PC-9 (cell line): ENCODE measurements at regions not wholly inside any gene's neighbourhood (a gene's known extent, or its start where the extent isn't known, plus 50 kb on each side); places are given as distances from the start of the nearest gene placed in this dataset.

Source experiments
- BruUV-seq: library from RNA; stranded (reverse); fragments of 400-500 nt; replicated peaks from 2 replicates; lab custom pipeline; 2021; lab: Mats Ljungman, UMichigan
- CTCF ChIA-PET: fragments of 300-600 bp; sonication (Branson Sonifier 250); formaldehyde crosslinking; loops from one replicate; lab custom pipeline; 2022; ENCODE audit warnings: antibody characterized with exemption; lab: Charles Lee
- POLR2A ChIA-PET: fragments of 300-600 bp; sonication (Branson Sonifier 250); formaldehyde crosslinking; loops from one replicate; lab custom pipeline; 2022; ENCODE audit warnings: antibody characterized with exemption; ENCODE audit not compliant: unreplicated experiment; lab: Charles Lee
- DNase-seq, 2 experiments: peaks; one replicate each; pipeline versions ENCODE4 v3.0.0 to v3.0.0-alpha.2; 2015 to 2022; ENCODE audit warnings: mixed read lengths in 1 of 2
- H2AFZ ChIP-seq: fragments of 200-600 bp; sonication (generic); 2 replicates; pipeline ENCODE4 v1.8.1; 2017; ENCODE audit warnings: antibody characterized with exemption
- H3F3A ChIP-seq: fragments of 200-600 bp; sonication (generic); 2 replicates; pipeline ENCODE4 v1.8.1; 2017; ENCODE audit warnings: antibody characterized with exemption, mild to moderate bottlenecking, low read depth; ENCODE audit not compliant: insufficient read depth
- H3K27ac ChIP-seq: fragments of 200-600 bp; sonication (generic); 2 replicates; pipeline ENCODE4 v1.6.1; 2016; ENCODE audit warnings: mixed run types
- H3K27me3 ChIP-seq: fragments of 200-600 bp; sonication (generic); 2 replicates; pipeline ENCODE4 v1.6.1; 2016; ENCODE audit warnings: low read depth, mixed run types; ENCODE audit not compliant: insufficient read depth
- H3K36me3 ChIP-seq: fragments of 200-600 bp; sonication (generic); 2 replicates; pipeline ENCODE4 v1.6.1; 2016; ENCODE audit warnings: low read depth, mixed run types
- H3K4me1 ChIP-seq: fragments of 200-600 bp; sonication (generic); replicated peaks from 2 replicates; pipeline ENCODE4 v1.6.1; 2016; ENCODE audit warnings: mixed run types; ENCODE audit not compliant: insufficient read depth
- H3K4me2 ChIP-seq: fragments of 200-600 bp; sonication (generic); 2 replicates; pipeline ENCODE4 v1.6.1; 2017; ENCODE audit warnings: mixed run types
- H3K4me3 ChIP-seq: fragments of 200-600 bp; sonication (generic); 2 replicates; pipeline ENCODE4 v1.6.1; 2016; ENCODE audit warnings: mixed run types
- H3K79me2 ChIP-seq: fragments of 200-600 bp; sonication (generic); 2 replicates; pipeline ENCODE4 v1.6.1; 2017; ENCODE audit warnings: low read depth, mixed run types
- H3K9me2 ChIP-seq: fragments of 200-600 bp; sonication (generic); 2 replicates; pipeline ENCODE4 v1.8.1; 2017; ENCODE audit warnings: mild to moderate bottlenecking; ENCODE audit not compliant: insufficient read depth
- H3K9me3 ChIP-seq: fragments of 200-600 bp; sonication (generic); 2 replicates; pipeline ENCODE4 v1.8.1; 2016; ENCODE audit warnings: low read depth; ENCODE audit not compliant: insufficient read depth
- H4K20me1 ChIP-seq: fragments of 200-600 bp; sonication (generic); 2 replicates; pipeline ENCODE4 v1.8.1; 2017; ENCODE audit not compliant: insufficient read depth
- EZH2 ChIP-seq: fragments of 200-600 bp; sonication (generic); IDR thresholded peaks from 2 replicates; pipeline ENCODE4 v1.8.0; 2017; ENCODE audit warnings: antibody characterized with exemption, low read depth
- intact Hi-C: fragments of 100-400 bp; cut with micrococcal nuclease; formaldehyde crosslinking; loops from one replicate; pipeline ENCODE4 v1.10.0; 2022; ENCODE audit not compliant: unreplicated experiment
- TF ChIP-seq, protein P1 (sequence below): fragments of 200-600 bp; sonication (generic); conservative IDR thresholded peaks from 2 replicates; pipeline ENCODE4 v1.6.1; 2017; ENCODE audit warnings: mixed run types, antibody characterized with exemption, mild to moderate bottlenecking, moderate library complexity

DNA sequence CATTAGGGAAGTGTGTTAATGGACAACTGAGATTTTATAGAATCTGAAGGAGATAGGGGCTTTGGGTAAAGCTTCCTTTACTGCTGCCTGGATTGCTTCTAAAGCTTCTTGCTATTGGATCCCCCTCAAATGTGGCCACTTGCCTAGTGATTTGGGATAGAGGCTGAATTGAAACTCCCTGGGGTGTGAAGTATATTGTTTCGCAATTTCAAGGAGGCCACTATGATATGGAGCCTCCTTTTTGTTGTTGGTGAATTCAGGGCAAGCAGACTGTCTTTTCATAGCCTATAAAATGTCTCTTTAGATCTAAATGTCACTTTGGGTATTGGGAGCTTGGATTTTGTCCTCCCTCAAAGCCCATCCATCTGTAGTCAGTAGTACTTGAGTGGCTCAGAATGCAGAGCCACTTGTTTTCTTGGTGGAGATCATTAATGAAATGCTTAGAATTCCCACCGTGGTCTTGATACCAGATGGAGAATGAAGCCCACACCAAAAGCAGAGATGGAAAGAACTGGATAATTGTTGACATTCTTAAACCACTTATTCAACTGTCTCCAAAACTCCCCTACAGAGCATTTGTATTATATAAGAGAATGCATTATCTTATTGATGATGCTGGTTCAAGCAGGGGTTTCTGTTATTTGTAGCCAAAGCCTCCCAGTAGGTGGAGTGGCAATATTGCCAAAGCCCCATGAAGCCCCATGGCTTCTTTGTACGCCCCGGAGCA lies 144.3 kb upstream of the KCNE2 start:
- H3K27ac ChIP-seq = no peak overlapping the region
- no peak for TF ChIP-seq EZH2
- TF ChIP-seq, protein P1, sequence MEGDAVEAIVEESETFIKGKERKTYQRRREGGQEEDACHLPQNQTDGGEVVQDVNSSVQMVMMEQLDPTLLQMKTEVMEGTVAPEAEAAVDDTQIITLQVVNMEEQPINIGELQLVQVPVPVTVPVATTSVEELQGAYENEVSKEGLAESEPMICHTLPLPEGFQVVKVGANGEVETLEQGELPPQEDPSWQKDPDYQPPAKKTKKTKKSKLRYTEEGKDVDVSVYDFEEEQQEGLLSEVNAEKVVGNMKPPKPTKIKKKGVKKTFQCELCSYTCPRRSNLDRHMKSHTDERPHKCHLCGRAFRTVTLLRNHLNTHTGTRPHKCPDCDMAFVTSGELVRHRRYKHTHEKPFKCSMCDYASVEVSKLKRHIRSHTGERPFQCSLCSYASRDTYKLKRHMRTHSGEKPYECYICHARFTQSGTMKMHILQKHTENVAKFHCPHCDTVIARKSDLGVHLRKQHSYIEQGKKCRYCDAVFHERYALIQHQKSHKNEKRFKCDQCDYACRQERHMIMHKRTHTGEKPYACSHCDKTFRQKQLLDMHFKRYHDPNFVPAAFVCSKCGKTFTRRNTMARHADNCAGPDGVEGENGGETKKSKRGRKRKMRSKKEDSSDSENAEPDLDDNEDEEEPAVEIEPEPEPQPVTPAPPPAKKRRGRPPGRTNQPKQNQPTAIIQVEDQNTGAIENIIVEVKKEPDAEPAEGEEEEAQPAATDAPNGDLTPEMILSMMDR = no peak
- ChIA-PET CTCF (no interaction called here), POLR2A (no interaction called here)
- H3K4me2 ChIP-seq = no peak overlapping the region
- H2AFZ ChIP-seq = no peak overlapping the region
- no peaks in the 10 kb centered on the region for H3F3A ChIP-seq
- no peak overlapping the region for H3K4me3 ChIP-seq
- intact Hi-C loops = no loop called here
- DNase-seq = no peak
- no peaks in the 10 kb centered on the region for H3K4me1 ChIP-seq
- no peaks in the 10 kb centered on the region for H3K27me3 ChIP-seq
- no peaks in the 10 kb centered on the region for H3K9me3 ChIP-seq
- no TSS peak for BruUV-seq
- H3K79me2 ChIP-seq = no peaks in the 10 kb centered on the region
- no peaks in the 10 kb centered on the region for H4K20me1 ChIP-seq
- no peaks in the 10 kb centered on the region for H3K36me3 ChIP-seq
- H3K9me2 ChIP-seq = no peaks in the 10 kb centered on the region

DNA sequence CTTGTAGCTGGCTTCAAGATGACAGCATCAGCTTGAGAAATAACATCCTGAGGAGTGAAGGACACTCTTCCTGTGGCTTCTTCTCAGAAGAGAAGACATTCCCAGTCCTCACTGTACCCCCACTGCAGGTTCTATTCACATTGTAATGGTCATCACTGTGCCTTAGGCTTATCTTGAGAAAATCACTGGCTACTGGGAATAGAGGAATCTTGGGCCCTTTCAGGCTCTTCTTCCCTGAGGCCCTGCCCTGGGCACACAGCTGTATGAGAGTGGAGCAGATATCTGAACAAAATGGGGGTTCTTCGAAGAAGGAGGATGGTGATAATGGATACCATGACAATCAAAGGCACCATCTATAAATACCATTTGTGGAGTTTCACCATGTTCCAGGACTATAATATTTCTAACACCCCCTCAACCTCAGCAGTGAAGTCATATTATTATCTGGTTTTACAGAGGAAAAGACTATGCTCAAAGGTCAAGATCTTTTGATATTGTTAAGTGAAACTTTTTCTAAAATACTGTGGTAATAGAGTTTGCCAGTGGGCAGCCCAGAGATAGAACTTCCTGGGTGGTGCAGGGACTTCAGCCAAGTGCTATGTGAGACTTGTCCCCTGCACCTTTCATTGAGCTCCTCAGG lies 143.1 kb upstream of the KCNE2 start:
- CTCF ChIA-PET = interaction anchor here (0.6 kb wide), 1 partner anchor 26 kb away, joined by 3 read pairs; no protein-coding TSS in a partner anchor
- POLR2A ChIA-PET = no interaction called here

DNA sequence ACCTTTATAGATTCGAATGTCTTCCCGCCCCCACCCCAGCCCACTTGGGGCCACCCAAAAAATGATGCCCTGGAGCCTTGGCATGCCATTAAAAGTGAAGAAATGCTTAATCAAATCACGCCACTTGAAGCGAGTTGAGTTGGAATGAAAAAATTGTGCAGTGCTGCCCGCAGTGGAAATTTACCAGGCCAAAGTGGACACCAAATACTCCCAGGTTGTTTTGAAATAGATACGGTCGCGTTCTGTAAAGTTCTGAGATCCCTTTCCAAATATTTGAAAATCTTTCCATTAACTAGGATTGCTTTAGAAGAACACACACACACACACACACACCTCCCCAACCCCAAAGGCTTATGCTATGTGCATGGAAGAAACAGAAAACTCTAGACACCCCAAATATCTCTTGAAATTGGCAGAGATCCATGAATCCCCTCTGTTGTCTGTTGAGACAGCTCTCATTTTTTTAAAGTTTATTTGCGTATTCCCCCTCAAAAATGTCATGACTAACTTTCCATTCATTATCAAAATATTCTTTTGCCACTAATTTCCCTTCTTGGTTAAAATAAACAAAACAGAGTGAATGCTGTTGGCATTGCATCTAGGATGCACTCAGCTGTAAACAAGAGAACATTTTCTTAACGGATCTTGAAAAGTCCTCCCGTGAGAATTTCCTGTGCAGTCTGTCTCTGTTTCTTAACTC lies 142.3 kb upstream of the KCNE2 start:
- POLR2A ChIA-PET = no interaction called here
- DNase-seq = no peak

More for the DNA sequence above, 143.1 kb upstream of the KCNE2 start:
- intact Hi-C loops = no loop called here
- H4K20me1 ChIP-seq = no peaks in the 10 kb centered on the region
- H3K9me3 ChIP-seq = no peaks in the 10 kb centered on the region
- H3K4me1 ChIP-seq = no peaks in the 10 kb centered on the region
- no peak overlapping the region for H3K4me3 ChIP-seq
- no peak for DNase-seq
- no peaks in the 10 kb centered on the region for H3K36me3 ChIP-seq
- no peak overlapping the region for H3K4me2 ChIP-seq
- H3K9me2 ChIP-seq = no peaks in the 10 kb centered on the region
- no TSS peak for BruUV-seq
- no peak overlapping the region for H3K27ac ChIP-seq
- no peaks in the 10 kb centered on the region for H3K27me3 ChIP-seq
- TF ChIP-seq, protein P1 = no peak
- TF ChIP-seq EZH2 = no peak
- no peak overlapping the region for H2AFZ ChIP-seq
- H3F3A ChIP-seq = no peaks in the 10 kb centered on the region
- no peaks in the 10 kb centered on the region for H3K79me2 ChIP-seq

More for the DNA sequence above, 142.3 kb upstream of the KCNE2 start:
- Histone ChIP-seq H4K20me1 (no peaks in the 10 kb centered on the region), H3K27me3 (no peaks in the 10 kb centered on the region), H3F3A (no peaks in the 10 kb centered on the region), H3K36me3 (no peaks in the 10 kb centered on the region), H3K27ac (no peak overlapping the region), H3K9me2 (no peaks in the 10 kb centered on the region), H3K79me2 (no peaks in the 10 kb centered on the region), H2AFZ (no peak overlapping the region), H3K4me1 (no peaks in the 10 kb centered on the region), H3K4me3 (no peak overlapping the region), H3K4me2 (no peak overlapping the region), H3K9me3 (no peaks in the 10 kb centered on the region)
- intact Hi-C loops = no loop called here
- BruUV-seq = no TSS peak
- CTCF ChIA-PET = no interaction called here
- TF ChIP-seq, protein P1 = no peak
- TF ChIP-seq EZH2 = no peak
